Thoracic aorta (tissue), 2 donors: ENCODE measurements at regions not wholly inside any gene's neighbourhood (a gene's known extent, or its start where the extent isn't known, plus 50 kb on each side); places are given as distances from the start of the nearest gene placed in this dataset.

ENCODE experiments used
- ATAC-seq: fragments of 150-250 bp; one replicate; pipeline ENCODE4 v1.8.0; 2017; ENCODE audit warnings: low read depth; ENCODE audit not compliant: insufficient number of reproducible peaks, low FRiP score
- DNase-seq: peaks from one replicate; pipeline ENCODE4 v3.0.0-alpha.2; 2020; ENCODE audit warnings: low spot score
- H3K27ac ChIP-seq, 2 donors: fragments of 200-600 bp; sonication (generic); 1 replicate in 1 of 2; 2 replicates in 1 of 2; pipeline ENCODE4 v1.5.1; 2016; ENCODE audit warnings: mild to moderate bottlenecking in 2 of 2, moderate library complexity in 2 of 2
- H3K27me3 ChIP-seq: fragments of 200-600 bp; sonication (generic); replicated peaks from 2 replicates; pipeline ENCODE4 v1.6.0; 2016; ENCODE audit warnings: mild to moderate bottlenecking; ENCODE audit not compliant: insufficient read depth
- H3K36me3 ChIP-seq: fragments of 200-600 bp; sonication (generic); one replicate; pipeline ENCODE4 v1.5.1; 2016
- H3K4me1 ChIP-seq, 2 donors: fragments of 200-600 bp; sonication (generic); 1 replicate in 1 of 2; 2 replicates in 1 of 2; pipeline versions ENCODE4 v1.5.1 to v1.6.0; 2016; ENCODE audit warnings: low read depth in 2 of 2, mild to moderate bottlenecking in 1 of 2; ENCODE audit not compliant: control insufficient read depth in 1 of 2
- H3K4me3 ChIP-seq: fragments of 200-600 bp; sonication (generic); 2 replicates; pipeline ENCODE4 v1.5.1; 2016; ENCODE audit warnings: mild to moderate bottlenecking
- H3K9me3 ChIP-seq: fragments of 200-600 bp; sonication (generic); 2 replicates; pipeline ENCODE4 v1.5.1; 2016
- TF ChIP-seq, protein P1 (sequence below): fragments of 200-600 bp; sonication (generic); IDR thresholded peaks from one replicate; pipeline ENCODE4 v1.5.1; 2019; ENCODE audit warnings: antibody characterized with exemption

DNA sequence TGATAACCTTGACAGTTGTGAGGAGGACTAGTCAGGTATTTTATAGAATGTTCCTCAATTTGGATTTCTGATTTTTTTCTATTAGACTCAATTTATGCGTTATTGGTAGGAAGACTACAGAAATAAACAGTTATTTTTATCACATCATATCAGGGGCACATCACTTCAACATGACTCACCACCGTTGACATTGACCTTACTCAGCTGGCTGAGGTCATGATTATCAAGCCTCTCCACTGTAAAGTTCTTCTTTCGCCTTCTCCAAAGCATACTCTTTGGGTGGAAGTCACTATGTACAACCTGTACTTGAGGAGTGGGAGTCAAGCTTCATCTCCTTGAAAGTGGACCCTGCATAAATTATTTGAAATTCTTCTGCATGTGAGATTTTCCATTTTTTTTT is 194.3 kb upstream of the IGFBP3 start:
- H3K27ac ChIP-seq = no peak overlapping the region
- ATAC-seq = no peak
- H3K9me3 ChIP-seq = no peaks in the 10 kb centered on the region
- DNase-seq = no peak
- no peak overlapping the region for H3K4me3 ChIP-seq
- H3K4me1 ChIP-seq = no peaks in the 10 kb centered on the region
- no peaks in the 10 kb centered on the region for H3K27me3 ChIP-seq
- H3K36me3 ChIP-seq = no peaks in the 10 kb centered on the region
- TF ChIP-seq, protein P1, sequence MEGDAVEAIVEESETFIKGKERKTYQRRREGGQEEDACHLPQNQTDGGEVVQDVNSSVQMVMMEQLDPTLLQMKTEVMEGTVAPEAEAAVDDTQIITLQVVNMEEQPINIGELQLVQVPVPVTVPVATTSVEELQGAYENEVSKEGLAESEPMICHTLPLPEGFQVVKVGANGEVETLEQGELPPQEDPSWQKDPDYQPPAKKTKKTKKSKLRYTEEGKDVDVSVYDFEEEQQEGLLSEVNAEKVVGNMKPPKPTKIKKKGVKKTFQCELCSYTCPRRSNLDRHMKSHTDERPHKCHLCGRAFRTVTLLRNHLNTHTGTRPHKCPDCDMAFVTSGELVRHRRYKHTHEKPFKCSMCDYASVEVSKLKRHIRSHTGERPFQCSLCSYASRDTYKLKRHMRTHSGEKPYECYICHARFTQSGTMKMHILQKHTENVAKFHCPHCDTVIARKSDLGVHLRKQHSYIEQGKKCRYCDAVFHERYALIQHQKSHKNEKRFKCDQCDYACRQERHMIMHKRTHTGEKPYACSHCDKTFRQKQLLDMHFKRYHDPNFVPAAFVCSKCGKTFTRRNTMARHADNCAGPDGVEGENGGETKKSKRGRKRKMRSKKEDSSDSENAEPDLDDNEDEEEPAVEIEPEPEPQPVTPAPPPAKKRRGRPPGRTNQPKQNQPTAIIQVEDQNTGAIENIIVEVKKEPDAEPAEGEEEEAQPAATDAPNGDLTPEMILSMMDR = no peak

DNA sequence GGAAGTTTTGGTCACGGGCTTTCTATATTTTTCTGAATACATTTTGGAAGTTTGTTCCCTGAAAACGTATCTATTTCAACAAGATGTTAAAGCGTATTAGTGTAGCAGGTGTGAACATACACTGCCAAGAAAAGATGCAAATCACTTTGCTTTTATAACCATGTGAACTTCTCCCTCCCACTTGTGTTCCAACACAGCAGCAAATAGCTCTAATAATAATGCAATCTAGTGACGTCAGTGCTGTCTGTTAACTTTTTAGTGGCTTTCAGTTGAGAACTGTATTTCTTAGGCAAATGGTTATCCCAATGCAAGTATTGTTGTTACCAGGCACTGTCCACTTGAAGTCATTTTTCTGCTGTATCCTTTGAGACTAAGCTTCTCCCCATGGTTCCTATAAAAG is 188.4 kb upstream of the IGFBP3 start:
- no peak for ATAC-seq
- Histone ChIP-seq H3K27me3 (no peaks in the 10 kb centered on the region), H3K36me3 (no peaks in the 10 kb centered on the region), H3K9me3 (no peaks in the 10 kb centered on the region), H3K4me1 (no peaks in the 10 kb centered on the region), H3K27ac (no peak overlapping the region), H3K4me3 (no peak overlapping the region)
- DNase-seq = no peak
- TF ChIP-seq, protein P1 = no peak

DNA sequence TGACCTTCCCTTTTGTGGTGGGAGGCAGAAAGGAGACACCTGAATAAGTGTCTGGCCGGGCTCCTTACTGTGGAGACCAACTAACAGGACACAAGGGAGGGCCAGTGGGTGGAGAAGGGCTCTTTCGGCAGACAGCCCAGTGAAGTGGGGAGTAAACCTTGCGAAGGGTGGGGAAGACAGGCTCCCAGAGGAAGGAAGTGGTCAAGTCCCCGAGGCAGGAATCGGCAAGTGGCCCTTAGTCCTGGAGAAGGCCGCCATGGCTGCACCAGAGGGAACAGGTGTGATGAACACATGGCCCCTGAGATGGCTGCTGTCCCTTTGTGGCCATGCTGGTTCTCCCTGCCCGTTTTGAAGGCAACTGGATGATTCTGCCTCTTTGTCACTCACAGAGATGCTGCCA is 187.2 kb upstream of the IGFBP3 start:
- H3K4me3 ChIP-seq = no peak overlapping the region

DNA sequence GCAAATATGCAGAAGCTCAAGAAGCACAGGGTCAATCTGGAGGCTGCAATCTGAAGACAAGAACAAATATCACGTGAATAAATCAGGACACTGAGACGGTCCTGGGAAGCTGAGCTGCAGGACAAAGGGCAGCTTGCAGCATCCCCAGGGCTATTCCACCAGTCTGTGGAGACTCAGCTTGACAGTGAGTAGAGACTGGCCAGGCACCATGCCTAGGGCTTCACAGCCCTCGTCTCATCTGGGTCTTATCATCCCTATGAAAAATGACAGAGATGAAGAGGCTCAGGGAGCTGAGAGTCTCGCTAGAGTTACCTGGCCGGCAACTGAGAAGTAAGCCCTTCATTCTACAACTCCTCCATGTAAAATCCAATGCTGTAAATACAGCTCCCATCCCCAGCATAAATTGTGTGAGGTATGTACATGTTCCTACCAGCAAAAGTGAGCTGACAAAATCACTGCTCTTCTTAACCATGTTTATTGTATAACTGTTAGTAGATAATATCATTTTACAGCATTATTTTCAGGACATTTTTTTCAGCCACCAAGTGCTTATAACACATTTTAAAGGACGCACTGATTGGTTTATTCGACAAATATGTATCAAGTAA is 186.6 kb upstream of the IGFBP3 start:
- DNase-seq (no peak), ATAC-seq (no peak)
- TF ChIP-seq, protein P1 = no peak
- Histone ChIP-seq H3K4me3 (no peak overlapping the region), H3K36me3 (no peaks in the 10 kb centered on the region), H3K9me3 (no peaks in the 10 kb centered on the region), H3K27ac (no peak overlapping the region), H3K4me1 (no peaks in the 10 kb centered on the region), H3K27me3 (no peaks in the 10 kb centered on the region)

More for the DNA sequence above, 187.2 kb upstream of the IGFBP3 start:
- Histone ChIP-seq H3K36me3 (no peaks in the 10 kb centered on the region), H3K27ac (no peak overlapping the region), H3K9me3 (no peaks in the 10 kb centered on the region), H3K27me3 (no peaks in the 10 kb centered on the region), H3K4me1 (no peaks in the 10 kb centered on the region)
- DNase-seq = no peak
- ATAC-seq = no peak
- TF ChIP-seq, protein P1 = no peak

DNA sequence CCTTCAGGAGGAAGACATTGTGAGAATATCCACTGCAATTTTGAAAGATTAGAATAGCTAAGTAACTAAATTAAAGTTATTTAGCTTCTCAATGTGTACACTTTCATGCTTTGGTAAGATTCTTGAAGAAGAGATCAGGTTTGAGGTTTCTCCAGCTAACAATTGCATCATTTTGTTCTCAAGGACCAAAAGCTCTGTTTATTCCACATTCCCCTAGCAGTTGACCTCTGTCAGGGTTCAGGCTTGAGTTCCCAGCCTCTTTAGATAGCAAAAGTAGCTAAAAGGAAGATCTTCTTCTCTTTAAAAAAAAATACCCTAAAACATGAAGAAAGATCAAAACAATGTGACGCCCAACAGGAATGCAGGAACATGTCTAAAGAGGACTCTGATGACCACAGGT is 179.4 kb upstream of the IGFBP3 start:
- ATAC-seq (no peak), DNase-seq (no peak)
- Histone ChIP-seq H3K4me1 (no peaks in the 10 kb centered on the region), H3K27me3 (no peaks in the 10 kb centered on the region), H3K36me3 (no peaks in the 10 kb centered on the region), H3K27ac (no peak overlapping the region), H3K9me3 (no peaks in the 10 kb centered on the region), H3K4me3 (no peak overlapping the region)
- TF ChIP-seq, protein P1 = no peak
